Liver (tissue), 8 donors: ENCODE measurements at regions not wholly inside any gene's neighbourhood (a gene's known extent, or its start where the extent isn't known, plus 50 kb on each side); places are given as distances from the start of the nearest gene placed in this dataset.

Source experiments
- DNase-seq: peaks from one replicate; pipeline ENCODE4 v3.0.0-alpha.2; 2017; ENCODE audit warnings: low spot score
- H3K27ac ChIP-seq, 2 donors: one replicate each; pipeline ENCODE4 v1.7.0; 2013; ENCODE audit warnings: inconsistent platforms in 2 of 2, low read length in 2 of 2, control low read depth in 1 of 2, low read depth in 1 of 2, mild to moderate bottlenecking in 1 of 2
- H3K27me3 ChIP-seq, 4 donors: one replicate each; pipeline versions ENCODE4 v1.6.1 to v1.7.0; 2013; ENCODE audit warnings: low read length in 3 of 4, inconsistent platforms in 1 of 4, mild to moderate bottlenecking in 1 of 4, moderate library complexity in 1 of 4; ENCODE audit not compliant: control insufficient read depth in 4 of 4, insufficient read depth in 4 of 4
- H3K36me3 ChIP-seq, 4 donors: one replicate each; pipeline versions ENCODE4 v1.6.1 to v1.7.0; 2013; ENCODE audit warnings: low read length in 3 of 4, mild to moderate bottlenecking in 3 of 4, low read depth in 1 of 4, moderate library complexity in 1 of 4; ENCODE audit not compliant: control insufficient read depth in 4 of 4, insufficient read depth in 3 of 4
- H3K4me1 ChIP-seq, 4 donors: one replicate each; pipeline versions ENCODE4 v1.6.1 to v1.7.0; 2013; ENCODE audit warnings: low read length in 3 of 4, mild to moderate bottlenecking in 3 of 4, moderate library complexity in 1 of 4; ENCODE audit not compliant: control insufficient read depth in 4 of 4, insufficient read depth in 4 of 4
- H3K4me3 ChIP-seq, 3 donors: one replicate each; pipeline versions ENCODE4 v1.6.1 to v1.7.0; 2013; ENCODE audit warnings: low read length in 3 of 3, control low read depth in 1 of 3, low read depth in 1 of 3, mild to moderate bottlenecking in 1 of 3
- H3K9ac ChIP-seq, 2 donors: one replicate each; pipeline ENCODE4 v1.7.0; 2013; ENCODE audit warnings: low read length in 2 of 2, mild to moderate bottlenecking in 2 of 2, moderate library complexity in 2 of 2, control low read depth in 1 of 2, low read depth in 1 of 2
- H3K9me3 ChIP-seq, 4 donors: one replicate each; pipeline versions ENCODE4 v1.6.1 to v1.7.0; 2013; ENCODE audit warnings: low read length in 3 of 4; ENCODE audit not compliant: control insufficient read depth in 4 of 4
- CTCF ChIP-seq: fragments of 150-350 bp; IDR thresholded peaks from 2 replicates; pipeline ENCODE4 v1.5.1; 2017; ENCODE audit warnings: improper control_type of control experiment, low read depth, low read length; ENCODE audit not compliant: missing input control
- FOXA1 ChIP-seq: IDR thresholded peaks from 2 replicates; pipeline ENCODE4 v1.6.1; 2016; ENCODE audit warnings: antibody characterized with exemption
- FOXA2 ChIP-seq: IDR thresholded peaks from 2 replicates; pipeline ENCODE4 v1.6.1; 2016; ENCODE audit warnings: antibody characterized with exemption
- GABPA ChIP-seq, 2 donors: IDR thresholded peaks in 1 of 2; conservative IDR thresholded peaks in 1 of 2; 2 replicates each; pipeline ENCODE4 v1.6.1; 2016; ENCODE audit warnings: antibody characterized with exemption in 2 of 2, mild to moderate bottlenecking in 1 of 2, moderate library complexity in 1 of 2
- HNF4A ChIP-seq, 2 donors: conservative IDR thresholded peaks; 2 replicates each; pipeline ENCODE4 v1.6.1; 2016; ENCODE audit warnings: antibody characterized with exemption in 2 of 2, mild to moderate bottlenecking in 2 of 2
- JUND ChIP-seq, 2 donors: IDR thresholded peaks; 2 replicates each; pipeline ENCODE4 v1.6.1; 2016; ENCODE audit warnings: antibody characterized with exemption in 2 of 2
- NR2F2 ChIP-seq: IDR thresholded peaks from 2 replicates; pipeline ENCODE4 v1.6.1; 2016; ENCODE audit warnings: antibody characterized with exemption
- RAD21 ChIP-seq, 2 donors: IDR thresholded peaks; 2 replicates each; pipeline ENCODE4 v1.6.1; 2016; ENCODE audit warnings: antibody characterized with exemption in 2 of 2, mild to moderate bottlenecking in 2 of 2
- REST ChIP-seq: IDR thresholded peaks from 2 replicates; pipeline ENCODE4 v1.6.1; 2016; ENCODE audit warnings: antibody characterized with exemption, mild to moderate bottlenecking
- RXRA ChIP-seq, 2 donors: IDR thresholded peaks; 2 replicates each; pipeline ENCODE4 v1.6.1; 2017 to 2018; ENCODE audit warnings: antibody characterized with exemption in 2 of 2, mild to moderate bottlenecking in 1 of 2
- SP1 ChIP-seq: IDR thresholded peaks from 2 replicates; pipeline ENCODE4 v1.6.1; 2018; ENCODE audit warnings: antibody characterized with exemption, mild to moderate bottlenecking
- TAF1 ChIP-seq: conservative IDR thresholded peaks from 2 replicates; pipeline ENCODE4 v1.6.1; 2016; ENCODE audit warnings: antibody characterized with exemption, mild to moderate bottlenecking
- YY1 ChIP-seq: IDR thresholded peaks from 2 replicates; pipeline ENCODE4 v1.6.1; 2016; ENCODE audit warnings: antibody characterized with exemption, mild to moderate bottlenecking
- WGBS: extraction: QIAGEN DNeasy Blood & Tissue Kit; methylation state at CpG from one replicate; pipeline ENCODE4 v1.1.7; 2013; 5-methylcytosine and 5-hydroxymethylcytosine counted together
- TF ChIP-seq, protein P1 (sequence below): IDR thresholded peaks from 2 replicates; pipeline ENCODE4 v1.6.1; 2016; ENCODE audit warnings: antibody characterized with exemption
- TF ChIP-seq, protein P2 (sequence below): IDR thresholded peaks from 2 replicates; pipeline ENCODE4 v1.6.1; 2016; ENCODE audit warnings: antibody characterized with exemption
- donor health status: healthy.
- donor health status: healthy.
- donor health status: healthy.
- donor health status: healthy.
- donor health status: healthy.

DNA sequence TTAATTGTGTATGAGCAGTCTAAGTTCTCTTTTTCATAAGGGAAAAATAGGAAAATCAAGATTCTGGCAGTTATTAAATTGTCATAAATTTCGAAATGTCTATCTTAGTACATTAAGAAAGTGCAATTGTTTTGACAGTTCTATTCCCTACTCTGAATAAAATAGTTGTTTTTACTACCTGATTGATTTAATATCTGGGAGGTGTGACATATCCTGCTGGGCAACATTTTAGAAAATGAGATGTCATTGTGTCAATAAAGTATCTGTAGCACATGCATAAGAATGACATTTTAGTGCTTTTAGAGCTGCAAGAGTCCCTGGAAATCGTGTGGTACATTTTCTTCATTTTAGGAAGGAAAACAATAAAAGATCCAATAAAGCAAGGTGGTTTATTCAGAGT is 139.2 kb upstream of the COL11A1 start:
- H3K9ac ChIP-seq: no peak overlapping the region
- DNase-seq: no peak
- no peaks in the 10 kb centered on the region for H3K27me3 ChIP-seq
- H3K4me3 ChIP-seq: no peak overlapping the region
- H3K9me3 ChIP-seq: no peaks in the 10 kb centered on the region
- WGBS: 19% methylated on average over 2 of the region's 2 CpGs
- H3K4me1 ChIP-seq: peaks cover 0 to 2% (median 0%) of the 10 kb centered on the region in 4 donors
- TF ChIP-seq YY1: no peak
- no peak for TF ChIP-seq RAD21 (IDR thresholded peaks at IDR 0.05)
- TF ChIP-seq NR2F2: no peak
- TF ChIP-seq GABPA (IDR thresholded peaks at IDR 0.05 in 1 of 2, conservative IDR thresholded peaks at IDR 0.05 in 1 of 2): no peak
- TF ChIP-seq SP1: no peak
- TF ChIP-seq HNF4A (conservative IDR thresholded peaks at IDR 0.05): no peak
- no peak for TF ChIP-seq RXRA (IDR thresholded peaks at IDR 0.05)
- TF ChIP-seq JUND (IDR thresholded peaks at IDR 0.05): no peak
- no peaks in the 10 kb centered on the region for H3K36me3 ChIP-seq
- no peak overlapping the region for H3K27ac ChIP-seq

DNA sequence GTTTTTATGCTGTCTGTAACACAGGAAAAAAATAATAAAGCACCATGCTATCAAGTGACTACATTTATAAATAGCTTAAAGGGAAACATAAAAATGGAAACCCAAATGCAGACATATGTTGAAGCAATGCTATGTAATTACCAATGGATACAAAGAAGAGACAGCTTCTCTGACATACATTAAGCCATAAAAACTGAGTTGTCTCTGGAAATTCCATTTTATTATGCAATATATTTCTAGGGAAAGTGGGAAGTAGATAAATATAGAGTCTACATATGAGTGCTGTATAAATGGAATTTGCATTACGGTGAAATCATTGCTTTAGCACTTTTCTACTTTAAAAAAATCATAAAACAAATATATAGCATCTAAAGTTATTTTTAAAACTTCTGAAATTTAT is 135.2 kb upstream of the COL11A1 start:
- Histone ChIP-seq H3K9me3 (no peaks in the 10 kb centered on the region), H3K4me3 (no peak overlapping the region), H3K36me3 (no peaks in the 10 kb centered on the region), H3K4me1 (no peaks in the 10 kb centered on the region), H3K9ac (no peak overlapping the region), H3K27me3 (no peaks in the 10 kb centered on the region), H3K27ac (no peak overlapping the region)
- WGBS: 76% methylated on average over 1 of the region's 1 CpG
- no peak for DNase-seq
- TF ChIP-seq NR2F2: no peak
- TF ChIP-seq FOXA2: no peak
- no peak for TF ChIP-seq REST
- no peak for TF ChIP-seq TAF1
- TF ChIP-seq, protein P1, sequence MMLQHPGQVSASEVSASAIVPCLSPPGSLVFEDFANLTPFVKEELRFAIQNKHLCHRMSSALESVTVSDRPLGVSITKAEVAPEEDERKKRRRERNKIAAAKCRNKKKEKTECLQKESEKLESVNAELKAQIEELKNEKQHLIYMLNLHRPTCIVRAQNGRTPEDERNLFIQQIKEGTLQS: no peak
- no peak for TF ChIP-seq JUND (IDR thresholded peaks at IDR 0.05)
- no peak for TF ChIP-seq SP1
- TF ChIP-seq CTCF: no peak
- TF ChIP-seq GABPA (IDR thresholded peaks at IDR 0.05 in 1 of 2, conservative IDR thresholded peaks at IDR 0.05 in 1 of 2): no peak
- no peak for TF ChIP-seq RAD21 (IDR thresholded peaks at IDR 0.05)
- TF ChIP-seq YY1: no peak
- TF ChIP-seq FOXA1: no peak
- TF ChIP-seq, protein P2, sequence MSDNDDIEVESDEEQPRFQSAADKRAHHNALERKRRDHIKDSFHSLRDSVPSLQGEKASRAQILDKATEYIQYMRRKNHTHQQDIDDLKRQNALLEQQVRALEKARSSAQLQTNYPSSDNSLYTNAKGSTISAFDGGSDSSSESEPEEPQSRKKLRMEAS: no peak
